Mesendoderm (in vitro differentiated cells): ENCODE measurements at regions not wholly inside any gene's neighbourhood (a gene's known extent, or its start where the extent isn't known, plus 50 kb on each side); places are given as distances from the start of the nearest gene placed in this dataset.

ENCODE experiments used
- DNase-seq: peaks from one replicate; pipeline ENCODE4 v3.0.0; 2013
- H2AK5ac ChIP-seq: 2 replicates; pipeline ENCODE4 v1.6.1; 2013; ENCODE audit warnings: low read length, inconsistent platforms
- H2BK120ac ChIP-seq: 2 replicates; pipeline ENCODE4 v1.6.1; 2013; ENCODE audit warnings: low read depth, mild to moderate bottlenecking, low read length, moderate library complexity, mixed read lengths
- H2BK15ac ChIP-seq: replicated peaks from 2 replicates; pipeline ENCODE4 v1.6.1; 2013; ENCODE audit warnings: low read depth, mild to moderate bottlenecking, moderate library complexity
- H2BK5ac ChIP-seq: 2 replicates; pipeline ENCODE4 v1.6.1; 2013; ENCODE audit warnings: low read length, inconsistent platforms
- H3K18ac ChIP-seq: 2 replicates; pipeline ENCODE4 v1.6.1; 2013; ENCODE audit warnings: mild to moderate bottlenecking, low read length, mixed read lengths
- H3K23ac ChIP-seq: one replicate; pipeline ENCODE4 v1.6.1; 2013; ENCODE audit warnings: low read length
- H3K27ac ChIP-seq: 2 replicates; pipeline ENCODE4 v1.5.1; 2013; ENCODE audit warnings: low read depth, mild to moderate bottlenecking, inconsistent platforms, low read length, moderate library complexity
- H3K27me3 ChIP-seq: 2 replicates; pipeline ENCODE4 v1.6.1; 2013; ENCODE audit warnings: low read length, control low read depth, mild to moderate bottlenecking, inconsistent platforms; ENCODE audit not compliant: insufficient read depth, poor library complexity
- H3K36me3 ChIP-seq: 2 replicates; pipeline ENCODE4 v1.6.1; 2013; ENCODE audit warnings: low read length, inconsistent platforms; ENCODE audit not compliant: control insufficient read depth, insufficient read depth
- H3K4ac ChIP-seq: one replicate; pipeline ENCODE4 v1.6.1; 2013; ENCODE audit warnings: low read depth, mild to moderate bottlenecking, low read length, moderate library complexity
- H3K4me1 ChIP-seq: 2 replicates; pipeline ENCODE4 v1.6.1; 2013; ENCODE audit warnings: low read depth, low read length, inconsistent platforms; ENCODE audit not compliant: control insufficient read depth
- H3K4me2 ChIP-seq: 2 replicates; pipeline ENCODE4 v1.6.1; 2013; ENCODE audit warnings: low read length
- H3K4me3 ChIP-seq: 2 replicates; pipeline ENCODE4 v1.5.1; 2013; ENCODE audit warnings: mild to moderate bottlenecking, low read length
- H3K56ac ChIP-seq: one replicate; pipeline ENCODE4 v1.6.1; 2013; ENCODE audit warnings: low read length
- H3K79me1 ChIP-seq: 2 replicates; pipeline ENCODE4 v1.6.1; 2013; ENCODE audit warnings: low read length, inconsistent platforms
- H3K79me2 ChIP-seq: 2 replicates; pipeline ENCODE4 v1.6.1; 2013; ENCODE audit warnings: mild to moderate bottlenecking, low read length; ENCODE audit not compliant: control insufficient read depth, insufficient read depth
- H3K9ac ChIP-seq: 2 replicates; pipeline ENCODE4 v1.6.1; 2013; ENCODE audit warnings: low read length, inconsistent platforms
- H4K5ac ChIP-seq: one replicate; pipeline ENCODE4 v1.6.1; 2013; ENCODE audit warnings: low read length
- H4K8ac ChIP-seq: one replicate; pipeline ENCODE4 v1.6.1; 2013; ENCODE audit warnings: low read depth, mild to moderate bottlenecking, control low read depth, low read length, moderate library complexity
- WGBS: extraction: QIAGEN DNeasy Blood & Tissue Kit; methylation state at CpG from one replicate; pipeline ENCODE4 v1.1.7; 2013; ENCODE audit warnings: low lambda C conversion rate, missing lambda C conversion rate; ENCODE audit not compliant: insufficient coverage; ENCODE audit errors: extremely low coverage; 5-methylcytosine and 5-hydroxymethylcytosine counted together

GRCh38 chr6:105806486-105806920, 279.6 kb upstream of the PRDM1 start:
- no peak overlapping the region for H3K56ac ChIP-seq
- no peak overlapping the region for H2BK120ac ChIP-seq
- no peak overlapping the region for H4K5ac ChIP-seq
- H4K8ac ChIP-seq, result no peak overlapping the region
- no peak overlapping the region for H3K4me2 ChIP-seq
- no peaks in the 10 kb centered on the region for H3K79me2 ChIP-seq
- H3K4ac ChIP-seq, result no peak overlapping the region
- H3K9ac ChIP-seq, result no peak overlapping the region
- no peaks in the 10 kb centered on the region for H3K27me3 ChIP-seq
- no peak overlapping the region for H3K4me3 ChIP-seq
- no peak overlapping the region for H3K23ac ChIP-seq
- H3K36me3 ChIP-seq, result no peaks in the 10 kb centered on the region
- H2AK5ac ChIP-seq, result no peak overlapping the region
- WGBS, result no CpG with 5 or more reads among the region's 3 CpGs
- H3K79me1 ChIP-seq, result no peaks in the 10 kb centered on the region
- no peak overlapping the region for H2BK5ac ChIP-seq
- no peak overlapping the region for H2BK15ac ChIP-seq
- peaks cover 9% of the 10 kb centered on the region for H3K4me1 ChIP-seq
- no peak overlapping the region for H3K18ac ChIP-seq
- H3K27ac ChIP-seq, result no peak overlapping the region
- no peak for DNase-seq

DNA sequence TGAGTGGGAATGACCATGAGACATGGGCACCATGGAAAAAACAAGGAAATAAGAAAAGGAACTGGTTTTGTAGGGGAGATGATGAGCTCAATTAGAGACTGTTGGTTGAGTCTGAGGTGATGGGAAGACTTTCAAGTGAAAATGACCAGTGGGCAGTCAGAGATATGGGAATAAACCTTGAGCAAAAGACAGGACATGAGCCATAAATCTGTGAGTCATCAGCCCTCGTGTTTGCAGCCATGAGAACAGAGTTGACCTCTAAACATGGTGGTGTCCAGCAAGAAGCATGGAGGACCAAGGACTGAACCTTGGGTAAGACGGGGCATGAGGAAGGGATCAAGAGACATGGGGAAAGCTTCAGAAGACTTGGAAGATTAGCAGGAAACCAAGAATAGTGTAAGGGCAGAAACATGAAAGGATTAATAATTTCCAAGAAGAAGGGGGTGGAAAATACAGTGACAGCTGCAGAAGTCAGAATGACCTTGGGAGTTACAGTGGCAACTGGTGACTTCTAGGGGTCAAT, 280.6 kb upstream of the PRDM1 start:
- no CpG with 5 or more reads among the region's 2 CpGs for WGBS

GRCh38 chr6:105804424-105804823, 281.7 kb upstream of the PRDM1 start:
- Histone ChIP-seq H3K27ac (no peak overlapping the region), H3K4me2 (no peak overlapping the region), H3K18ac (no peak overlapping the region), H3K4me3 (no peak overlapping the region), H3K4me1 (no peaks in the 10 kb centered on the region), H3K9ac (no peak overlapping the region), H3K79me1 (no peaks in the 10 kb centered on the region), H3K36me3 (no peaks in the 10 kb centered on the region), H3K23ac (no peak overlapping the region), H2BK15ac (no peak overlapping the region), H2AK5ac (no peak overlapping the region), H3K56ac (no peak overlapping the region), H3K79me2 (no peaks in the 10 kb centered on the region), H4K8ac (no peak overlapping the region), H3K27me3 (no peaks in the 10 kb centered on the region), H3K4ac (no peak overlapping the region), H2BK5ac (no peak overlapping the region), H2BK120ac (no peak overlapping the region), H4K5ac (no peak overlapping the region)
- no CpG with 5 or more reads among the region's 3 CpGs for WGBS
- no peak for DNase-seq

More for the DNA sequence above, 280.6 kb upstream of the PRDM1 start:
- Histone ChIP-seq H3K4ac (no peak overlapping the region), H2BK15ac (no peak overlapping the region), H2BK5ac (no peak overlapping the region), H3K56ac (no peak overlapping the region), H3K79me1 (no peaks in the 10 kb centered on the region), H2BK120ac (no peak overlapping the region), H2AK5ac (no peak overlapping the region), H4K8ac (no peak overlapping the region), H3K4me1 (peaks cover 8% of the 10 kb centered on the region), H3K36me3 (no peaks in the 10 kb centered on the region), H4K5ac (no peak overlapping the region), H3K79me2 (no peaks in the 10 kb centered on the region), H3K9ac (no peak overlapping the region), H3K27me3 (no peaks in the 10 kb centered on the region), H3K27ac (no peak overlapping the region), H3K18ac (no peak overlapping the region), H3K23ac (no peak overlapping the region), H3K4me2 (no peak overlapping the region), H3K4me3 (no peak overlapping the region)
- no peak for DNase-seq

DNA sequence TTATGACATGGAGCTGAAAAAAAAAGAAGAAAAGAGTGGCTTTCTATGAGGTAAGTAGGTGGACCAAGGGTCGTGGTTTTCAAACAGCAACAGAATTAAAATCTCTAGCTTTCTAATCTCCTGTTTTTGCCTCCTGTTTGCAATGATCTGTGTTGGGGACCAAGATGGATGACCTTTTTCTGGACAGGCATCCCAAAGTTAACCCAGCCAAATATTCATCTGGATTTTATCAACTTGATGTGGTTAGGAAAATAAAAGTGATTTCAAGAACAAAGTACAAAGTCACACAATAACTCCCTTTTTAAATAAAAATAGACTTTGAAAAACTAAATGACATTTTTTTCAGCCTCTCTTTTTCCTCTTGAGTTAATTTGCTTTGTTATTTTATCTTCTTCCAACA, 282.1 kb upstream of the PRDM1 start:
- Histone ChIP-seq H3K27me3 (no peaks in the 10 kb centered on the region), H3K27ac (no peak overlapping the region), H3K4me2 (no peak overlapping the region), H2AK5ac (no peak overlapping the region), H4K5ac (no peak overlapping the region), H3K36me3 (no peaks in the 10 kb centered on the region), H3K23ac (no peak overlapping the region), H3K4ac (no peak overlapping the region), H3K4me3 (no peak overlapping the region), H2BK5ac (no peak overlapping the region), H3K79me1 (no peaks in the 10 kb centered on the region), H3K18ac (no peak overlapping the region), H3K9ac (no peak overlapping the region), H3K79me2 (no peaks in the 10 kb centered on the region), H4K8ac (no peak overlapping the region), H3K56ac (no peak overlapping the region), H2BK15ac (no peak overlapping the region), H3K4me1 (no peaks in the 10 kb centered on the region), H2BK120ac (no peak overlapping the region)
- no peak for DNase-seq
- no CpG with 5 or more reads among the region's 1 CpG for WGBS

- no peak overlapping the region for H3K4me2 ChIP-seq
- DNase-seq, result no peak
- H4K8ac ChIP-seq, result no peak overlapping the region
- WGBS, result no CpG with 5 or more reads among the region's 2 CpGs
- no peak overlapping the region for H3K4me3 ChIP-seq
- no peaks in the 10 kb centered on the region for H3K79me1 ChIP-seq
- no peak overlapping the region for H3K9ac ChIP-seq
- H2BK15ac ChIP-seq, result no peak overlapping the region
- no peaks in the 10 kb centered on the region for H3K79me2 ChIP-seq
- no peak overlapping the region for H4K5ac ChIP-seq
- H2BK5ac ChIP-seq, result no peak overlapping the region
- no peak overlapping the region for H3K4ac ChIP-seq
- H3K23ac ChIP-seq, result no peak overlapping the region
- H3K4me1 ChIP-seq, result no peaks in the 10 kb centered on the region
- no peak overlapping the region for H3K27ac ChIP-seq
- H2AK5ac ChIP-seq, result no peak overlapping the region
- no peaks in the 10 kb centered on the region for H3K36me3 ChIP-seq
- H3K27me3 ChIP-seq, result no peaks in the 10 kb centered on the region
- H3K56ac ChIP-seq, result no peak overlapping the region
- H3K18ac ChIP-seq, result no peak overlapping the region
- no peak overlapping the region for H2BK120ac ChIP-seq
Measured at GRCh38 chr6:105803442-105803841, 282.7 kb upstream of the PRDM1 start.

- no peak overlapping the region for H3K27ac ChIP-seq
- H2BK120ac ChIP-seq, result no peak overlapping the region
- H2BK15ac ChIP-seq, result no peak overlapping the region
- no peak overlapping the region for H2BK5ac ChIP-seq
- H2AK5ac ChIP-seq, result no peak overlapping the region
- no peak overlapping the region for H4K8ac ChIP-seq
- H3K9ac ChIP-seq, result no peak overlapping the region
- no peaks in the 10 kb centered on the region for H3K27me3 ChIP-seq
- no peaks in the 10 kb centered on the region for H3K36me3 ChIP-seq
- no peak for DNase-seq
- H3K56ac ChIP-seq, result no peak overlapping the region
- H3K18ac ChIP-seq, result no peak overlapping the region
- WGBS, result no CpG with 5 or more reads among the region's 3 CpGs
- H3K4me2 ChIP-seq, result no peak overlapping the region
- H3K79me2 ChIP-seq, result no peaks in the 10 kb centered on the region
- no peak overlapping the region for H3K23ac ChIP-seq
- no peak overlapping the region for H4K5ac ChIP-seq
- H3K4me1 ChIP-seq, result no peaks in the 10 kb centered on the region
- no peaks in the 10 kb centered on the region for H3K79me1 ChIP-seq
- H3K4ac ChIP-seq, result no peak overlapping the region
- no peak overlapping the region for H3K4me3 ChIP-seq
Measured at GRCh38 chr6:105802703-105803102, 283.4 kb upstream of the PRDM1 start.
